Astrocyte of the cerebellum (primary cell): ENCODE measurements at regions not wholly inside any gene's neighbourhood (a gene's known extent, or its start where the extent isn't known, plus 50 kb on each side); places are given as distances from the start of the nearest gene placed in this dataset.

Source experiments
- DNase-seq: peaks from one replicate; pipeline ENCODE4 v3.0.0-alpha.2; 2011; ENCODE audit warnings: low read depth
- H3K4me3 ChIP-seq: 2 replicates; pipeline ENCODE4 v1.5.1; 2011; ENCODE audit warnings: mild to moderate bottlenecking, low read depth, low read length, moderate library complexity
- CTCF ChIP-seq: IDR thresholded peaks from 2 replicates; pipeline ENCODE4 v1.5.1; 2012; ENCODE audit warnings: low read length, low read depth, moderate library complexity, mild to moderate bottlenecking; ENCODE audit errors: missing control alignments
- in situ Hi-C: cut with HindIII; loops from 2 replicates; pipeline ENCODE4 v1.10.0; 2017; ENCODE audit warnings: low sequenced_read_pairs

- no peak for DNase-seq
Measured at GRCh38 chr1:221217029-221217428, 337.8 kb downstream of the HLX start.

GRCh38 chr1:221223281-221223680 lies 344.0 kb downstream of the HLX start:
- no peak for TF ChIP-seq CTCF
- in situ Hi-C loops: no loop called here
- no peak overlapping the region for H3K4me3 ChIP-seq
- no peak for DNase-seq

More at GRCh38 chr1:221217029-221217428, 337.8 kb downstream of the HLX start:
- in situ Hi-C loops: no loop called here
- TF ChIP-seq CTCF: no peak
- no peak overlapping the region for H3K4me3 ChIP-seq

GRCh38 chr1:221227460-221227859 lies 348.2 kb downstream of the HLX start:
- no peak for DNase-seq
- in situ Hi-C loops: no loop called here
- TF ChIP-seq CTCF: no peak
- no peak overlapping the region for H3K4me3 ChIP-seq

- no peak for DNase-seq
- no peak for TF ChIP-seq CTCF
- H3K4me3 ChIP-seq: no peak overlapping the region
- in situ Hi-C loops: no loop called here
Measured at GRCh38 chr1:221227872-221228337, 348.7 kb downstream of the HLX start.

GRCh38 chr1:221228594-221228993 lies 349.4 kb downstream of the HLX start:
- TF ChIP-seq CTCF: no peak
- no peak overlapping the region for H3K4me3 ChIP-seq
- DNase-seq: no peak
- in situ Hi-C loops: no loop called here

GRCh38 chr1:221230605-221231004 lies 351.4 kb downstream of the HLX start:
- no peak overlapping the region for H3K4me3 ChIP-seq
- no peak for TF ChIP-seq CTCF
- in situ Hi-C loops: no loop called here
- no peak for DNase-seq

GRCh38 chr1:221234791-221235190 lies 355.5 kb downstream of the HLX start:
- DNase-seq: no peak
- no peak overlapping the region for H3K4me3 ChIP-seq
- in situ Hi-C loops: no loop called here
- TF ChIP-seq CTCF: no peak
